HEK293T (cell line): ENCODE measurements at regions not wholly inside any gene's neighbourhood (a gene's known extent, or its start where the extent isn't known, plus 50 kb on each side); places are given as distances from the start of the nearest gene placed in this dataset.

Experiments
- ARNT ChIP-seq: fragments of 450-650 bp; IDR thresholded peaks from 2 replicates; pipeline ENCODE4 v1.6.1; 2017; ENCODE audit warnings: mild to moderate bottlenecking
- BHLHE40 ChIP-seq: fragments of 450-650 bp; IDR thresholded peaks from 2 replicates; pipeline ENCODE4 v1.6.1; 2016; ENCODE audit warnings: mild to moderate bottlenecking, moderate library complexity, borderline replicate concordance
- CTBP1 ChIP-seq: fragments of 450-650 bp; IDR thresholded peaks from 2 replicates; pipeline ENCODE4 v1.6.1; 2016; ENCODE audit warnings: borderline replicate concordance
- FOXA1 ChIP-seq: fragments of 450-650 bp; IDR thresholded peaks from 2 replicates; pipeline ENCODE4 v1.6.1; 2016; ENCODE audit warnings: mild to moderate bottlenecking
- FOXK2 ChIP-seq: fragments of 450-650 bp; IDR thresholded peaks from 2 replicates; pipeline ENCODE4 v1.6.1; 2016; ENCODE audit warnings: mild to moderate bottlenecking
- FOXM1 ChIP-seq: fragments of 450-650 bp; IDR thresholded peaks from 2 replicates; pipeline ENCODE4 v1.6.1; 2017; ENCODE audit warnings: mild to moderate bottlenecking, borderline replicate concordance
- HDGF ChIP-seq: fragments of 450-650 bp; IDR thresholded peaks from 2 replicates; pipeline ENCODE4 v1.6.1; 2017; ENCODE audit warnings: antibody characterized with exemption, borderline replicate concordance
- LEF1 ChIP-seq: fragments of 450-650 bp; IDR thresholded peaks from 2 replicates; pipeline ENCODE4 v1.6.1; 2017; ENCODE audit warnings: mild to moderate bottlenecking, borderline replicate concordance
- NFRKB ChIP-seq: fragments of 450-650 bp; IDR thresholded peaks from 2 replicates; pipeline ENCODE4 v1.6.1; 2016; ENCODE audit warnings: mild to moderate bottlenecking, moderate library complexity
- SP1 ChIP-seq: fragments of 450-650 bp; IDR thresholded peaks from 2 replicates; pipeline ENCODE4 v1.6.1; 2017
- SUZ12 ChIP-seq: fragments of 450-650 bp; IDR thresholded peaks from 2 replicates; pipeline ENCODE4 v1.6.1; 2016; ENCODE audit warnings: mild to moderate bottlenecking
- TARDBP ChIP-seq: fragments of 450-650 bp; IDR thresholded peaks from 2 replicates; pipeline ENCODE4 v1.6.1; 2016

- TF ChIP-seq HDGF (no peak), TARDBP (no peak), CTBP1 (no peak), BHLHE40 (no peak), SUZ12 (no peak), FOXA1 (no peak), FOXM1 (no peak), SP1 (no peak), FOXK2 (no peak), LEF1 (no peak), ARNT (no peak), NFRKB (no peak)
Measured at GRCh38 chr6:56764081-56764566, 121.4 kb upstream of the DST start.
